ENCODE measurements at regions not wholly inside any gene's neighbourhood (a gene's known extent, or its start where the extent isn't known, plus 50 kb on each side); places are given as distances from the start of the nearest gene placed in this dataset.
"Not testable (repeated sequence)": the region's sequence is repeated elsewhere in the genome, so short reads cannot be mapped to it uniquely, and the experiment has no call there.

GRCh38 chr6:50966532-50966931 is 147.9 kb downstream of the TFAP2B start:
- TF ChIP-seq CTCF (conservative IDR thresholded peaks at IDR 0.05; ENCODE audit: low read depth, low read length): no peak
- no peak for TF ChIP-seq EZH2 (IDR thresholded peaks at IDR 0.05; ENCODE audit: borderline replicate concordance, low read depth, low read length, poor library complexity, severe bottlenecking)
- no TSS peak for BruUV-seq (replicated peaks)
- Histone ChIP-seq H3K36me3 (ENCODE audit: insufficient read depth, low read length, poor library complexity, severe bottlenecking) (no peaks in the 10 kb centered on the region), H3K4me3 (ENCODE audit: low read depth, low read length, poor library complexity, severe bottlenecking) (no peak overlapping the region), H3K9me3 (ENCODE audit: low read depth, low read length, poor library complexity, severe bottlenecking) (no peaks in the 10 kb centered on the region), H3K27me3 (replicated peaks; ENCODE audit: insufficient read depth, low read depth, low read length, poor library complexity) (no peaks in the 10 kb centered on the region), H3K4me1 (ENCODE audit: insufficient read depth, low read length, poor library complexity, severe bottlenecking) (peaks cover 20% of the 10 kb centered on the region), H3K27ac (ENCODE audit: low read depth, low read length, poor library complexity, severe bottlenecking) (no peak overlapping the region)
- no peak for DNase-seq (ENCODE audit: low spot score)
- ChIA-PET CTCF (no interaction called here), POLR2A (ENCODE audit: low non-redundant PET) (no interaction called here)
- intact Hi-C loops (cut with micrococcal nuclease; ENCODE audit: unreplicated experiment): no loop called here

DNA sequence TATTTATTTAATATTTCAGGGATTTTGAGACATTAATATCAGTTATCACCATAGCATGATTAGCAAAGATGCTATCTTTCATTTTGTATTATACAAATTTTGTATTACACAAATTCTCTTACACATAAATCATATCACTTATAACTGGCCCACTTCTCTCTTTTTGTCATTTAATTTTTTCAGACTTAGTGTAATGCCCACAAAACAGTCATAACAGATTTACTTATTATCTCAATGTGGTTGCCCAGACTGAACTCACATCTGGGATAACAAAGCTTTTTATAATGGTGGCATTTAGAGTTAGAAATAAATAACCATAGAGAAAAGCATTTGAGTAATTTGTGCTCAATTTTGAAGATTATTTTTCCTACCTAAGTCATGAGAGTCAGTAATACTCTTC is 148.3 kb downstream of the TFAP2B start:
- intact Hi-C loops (cut with micrococcal nuclease; ENCODE audit: unreplicated experiment): no loop called here
- ChIA-PET POLR2A (ENCODE audit: low non-redundant PET) (no interaction called here), CTCF (no interaction called here)
- peaks cover 25% of the 10 kb centered on the region for H3K4me1 ChIP-seq (ENCODE audit: insufficient read depth, low read length, poor library complexity, severe bottlenecking)
- H3K27me3 ChIP-seq (replicated peaks; ENCODE audit: insufficient read depth, low read depth, low read length, poor library complexity): no peaks in the 10 kb centered on the region
- no peak overlapping the region for H3K27ac ChIP-seq (ENCODE audit: low read depth, low read length, poor library complexity, severe bottlenecking)
- no peaks in the 10 kb centered on the region for H3K36me3 ChIP-seq (ENCODE audit: insufficient read depth, low read length, poor library complexity, severe bottlenecking)
- BruUV-seq (replicated peaks): no TSS peak
- H3K4me3 ChIP-seq (ENCODE audit: low read depth, low read length, poor library complexity, severe bottlenecking): no peak overlapping the region
- no peak for DNase-seq (ENCODE audit: low spot score)
- TF ChIP-seq EZH2 (IDR thresholded peaks at IDR 0.05; ENCODE audit: borderline replicate concordance, low read depth, low read length, poor library complexity, severe bottlenecking): no peak
- no peak for TF ChIP-seq CTCF (conservative IDR thresholded peaks at IDR 0.05; ENCODE audit: low read depth, low read length)
- H3K9me3 ChIP-seq (ENCODE audit: low read depth, low read length, poor library complexity, severe bottlenecking): no peaks in the 10 kb centered on the region

- H3K27me3 ChIP-seq (replicated peaks; ENCODE audit: insufficient read depth, low read depth, low read length, poor library complexity); POLR2A ChIA-PET (ENCODE audit: low non-redundant PET); intact Hi-C loops (cut with micrococcal nuclease; ENCODE audit: unreplicated experiment); BruUV-seq (replicated peaks); DNase-seq (ENCODE audit: low spot score); CTCF ChIA-PET; H3K36me3 ChIP-seq (ENCODE audit: insufficient read depth, low read length, poor library complexity, severe bottlenecking); H3K27ac ChIP-seq (ENCODE audit: low read depth, low read length, poor library complexity, severe bottlenecking); H3K4me3 ChIP-seq (ENCODE audit: low read depth, low read length, poor library complexity, severe bottlenecking); H3K9me3 ChIP-seq (ENCODE audit: low read depth, low read length, poor library complexity, severe bottlenecking): not testable (repeated sequence)
- peaks cover 28% of the 10 kb centered on the region for H3K4me1 ChIP-seq (ENCODE audit: insufficient read depth, low read length, poor library complexity, severe bottlenecking)
These were observed 149.6 kb downstream of the TFAP2B start for GRCh38 chr6:50968246-50968645.

GRCh38 chr6:50970908-50971307 is 152.2 kb downstream of the TFAP2B start:
- TF ChIP-seq EZH2 (IDR thresholded peaks at IDR 0.05; ENCODE audit: borderline replicate concordance, low read depth, low read length, poor library complexity, severe bottlenecking): no peak
- TF ChIP-seq CTCF (conservative IDR thresholded peaks at IDR 0.05; ENCODE audit: low read depth, low read length): no peak
- peaks cover 28% of the 10 kb centered on the region for H3K4me1 ChIP-seq (ENCODE audit: insufficient read depth, low read length, poor library complexity, severe bottlenecking)
- ChIA-PET POLR2A (ENCODE audit: low non-redundant PET) (no interaction called here), CTCF (no interaction called here)
- H3K9me3 ChIP-seq (ENCODE audit: low read depth, low read length, poor library complexity, severe bottlenecking): no peaks in the 10 kb centered on the region
- peak overlapping the region; percentile 20 for H3K27ac ChIP-seq (ENCODE audit: low read depth, low read length, poor library complexity, severe bottlenecking)
- no peaks in the 10 kb centered on the region for H3K36me3 ChIP-seq (ENCODE audit: insufficient read depth, low read length, poor library complexity, severe bottlenecking)
- DNase-seq (ENCODE audit: low spot score): no peak
- no TSS peak for BruUV-seq (replicated peaks)
- no peaks in the 10 kb centered on the region for H3K27me3 ChIP-seq (replicated peaks; ENCODE audit: insufficient read depth, low read depth, low read length, poor library complexity)
- intact Hi-C loops (cut with micrococcal nuclease; ENCODE audit: unreplicated experiment): no loop called here
- no peak overlapping the region for H3K4me3 ChIP-seq (ENCODE audit: low read depth, low read length, poor library complexity, severe bottlenecking)

All from A673 (cell line).